H9 (cell line): ENCODE measurements at regions not wholly inside any gene's neighbourhood (a gene's known extent, or its start where the extent isn't known, plus 50 kb on each side); places are given as distances from the start of the nearest gene placed in this dataset.

Experiments used
- DNase-seq: peaks from one replicate; pipeline ENCODE4 v3.0.0-alpha.2; 2017
- H2AFZ ChIP-seq: one replicate; pipeline ENCODE4 v1.6.1; 2013; ENCODE audit warnings: mild to moderate bottlenecking, low read length, control low read depth, moderate library complexity
- H2AK5ac ChIP-seq: 2 replicates; pipeline ENCODE4 v1.6.1; 2013; ENCODE audit warnings: low read length, control low read depth, mixed read lengths; ENCODE audit not compliant: insufficient read length
- H2BK120ac ChIP-seq: one replicate; pipeline ENCODE4 v1.6.1; 2013; ENCODE audit warnings: low read depth, mild to moderate bottlenecking, low read length, control low read depth, inconsistent platforms; ENCODE audit not compliant: poor library complexity, severe bottlenecking
- H2BK12ac ChIP-seq: 2 replicates; pipeline ENCODE4 v1.6.1; 2013; ENCODE audit warnings: low read length, control low read depth, mixed read lengths, low read depth; ENCODE audit not compliant: insufficient read length
- H2BK15ac ChIP-seq: 2 replicates; pipeline ENCODE4 v1.6.1; 2013; ENCODE audit warnings: low read depth, low read length, control low read depth
- H2BK20ac ChIP-seq: one replicate; pipeline ENCODE4 v1.6.1; 2013; ENCODE audit warnings: low read depth, mild to moderate bottlenecking, low read length, control low read depth, inconsistent platforms; ENCODE audit not compliant: poor library complexity, severe bottlenecking
- H2BK5ac ChIP-seq: 2 replicates; pipeline ENCODE4 v1.6.1; 2013; ENCODE audit warnings: low read length, control low read depth, mixed read lengths; ENCODE audit not compliant: insufficient read length
- H3K14ac ChIP-seq: 2 replicates; pipeline ENCODE4 v1.6.1; 2013; ENCODE audit warnings: low read length, control low read depth; ENCODE audit not compliant: insufficient read depth
- H3K18ac ChIP-seq: 2 replicates; pipeline ENCODE4 v1.6.1; 2013; ENCODE audit warnings: low read depth, mild to moderate bottlenecking, mixed read lengths, low read length, control low read depth; ENCODE audit not compliant: insufficient read length
- H3K23ac ChIP-seq: 2 replicates; pipeline ENCODE4 v1.6.1; 2013; ENCODE audit warnings: low read length, control low read depth, mixed read lengths, low read depth; ENCODE audit not compliant: insufficient read length
- H3K23me2 ChIP-seq: 2 replicates; pipeline ENCODE4 v1.6.1; 2013; ENCODE audit warnings: low read depth, mild to moderate bottlenecking, mixed read lengths, low read length, control low read depth; ENCODE audit not compliant: insufficient read length, poor library complexity, severe bottlenecking
- H3K27ac ChIP-seq: 2 replicates; pipeline ENCODE4 v1.5.1; 2013; ENCODE audit warnings: low read length, control low read depth, mixed read lengths, low read depth; ENCODE audit not compliant: insufficient read length
- H3K27me3 ChIP-seq: 2 replicates; pipeline ENCODE4 v1.6.1; 2013; ENCODE audit warnings: low read length, control low read depth, inconsistent platforms; ENCODE audit not compliant: insufficient read depth
- H3K4ac ChIP-seq: 2 replicates; pipeline ENCODE4 v1.6.1; 2013; ENCODE audit warnings: low read depth, mild to moderate bottlenecking, control low read depth, inconsistent platforms, low read length, moderate library complexity
- H3K4me1 ChIP-seq: 2 replicates; pipeline ENCODE4 v1.6.1; 2013; ENCODE audit warnings: low read length, control low read depth, inconsistent platforms; ENCODE audit not compliant: insufficient read depth
- H3K4me2 ChIP-seq: 2 replicates; pipeline ENCODE4 v1.6.1; 2013; ENCODE audit warnings: low read length, control low read depth, mixed read lengths; ENCODE audit not compliant: insufficient read length, insufficient read depth
- H3K56ac ChIP-seq: 2 replicates; pipeline ENCODE4 v1.6.1; 2013; ENCODE audit warnings: low read depth, mild to moderate bottlenecking, mixed read lengths, low read length, control low read depth; ENCODE audit not compliant: insufficient read length
- H3K79me1 ChIP-seq: 2 replicates; pipeline ENCODE4 v1.6.1; 2013; ENCODE audit warnings: low read depth, mild to moderate bottlenecking, moderate library complexity, low read length, control low read depth, inconsistent platforms; ENCODE audit not compliant: insufficient read depth, poor library complexity, severe bottlenecking
- H3K79me2 ChIP-seq: 2 replicates; pipeline ENCODE4 v1.6.1; 2013; ENCODE audit warnings: low read length, control low read depth, inconsistent platforms; ENCODE audit not compliant: insufficient read depth
- H3K9ac ChIP-seq: 2 replicates; pipeline ENCODE4 v1.6.1; 2013; ENCODE audit warnings: low read length, control low read depth, mixed read lengths; ENCODE audit not compliant: insufficient read length; ENCODE audit errors: extremely low read depth
- H3K9me3 ChIP-seq: one replicate; pipeline ENCODE4 v1.6.1; 2013; ENCODE audit warnings: low read depth, low read length, inconsistent platforms; ENCODE audit not compliant: control insufficient read depth
- H3T11ph ChIP-seq: one replicate; pipeline ENCODE4 v1.6.1; 2013; ENCODE audit warnings: mild to moderate bottlenecking, low read length, control low read depth, inconsistent platforms
- H4K20me1 ChIP-seq: one replicate; pipeline ENCODE4 v1.6.1; 2013; ENCODE audit not compliant: control insufficient read depth, insufficient read length, insufficient read depth
- H4K5ac ChIP-seq: 2 replicates; pipeline ENCODE4 v1.6.1; 2013; ENCODE audit warnings: low read depth, mild to moderate bottlenecking, mixed read lengths, low read length, control low read depth; ENCODE audit not compliant: insufficient read length
- H4K8ac ChIP-seq: replicated peaks from 2 replicates; pipeline ENCODE4 v1.6.1; 2013; ENCODE audit warnings: low read length, control low read depth, mixed read lengths, low read depth; ENCODE audit not compliant: insufficient read length
- H4K91ac ChIP-seq: 2 replicates; pipeline ENCODE4 v1.6.1; 2013; ENCODE audit warnings: low read depth, mild to moderate bottlenecking, moderate library complexity, mixed read lengths, low read length, control low read depth; ENCODE audit not compliant: insufficient read length
- H3K27ac Mint-ChIP-seq, 3 experiments: 2 replicates in 2 of 3; 3 replicates in 1 of 3; pipeline ENCODE4 v1.8.0; 2020 to 2021; ENCODE audit warnings: mixed read lengths in 3 of 3, mild to moderate bottlenecking in 1 of 3, moderate library complexity in 1 of 3
- H3K27me3 Mint-ChIP-seq: 2 replicates; pipeline ENCODE4 v1.8.0; 2021; ENCODE audit warnings: low read depth, mild to moderate bottlenecking, moderate library complexity, mixed read lengths
- H3K36me3 Mint-ChIP-seq, 3 experiments: 2 replicates in 2 of 3; 3 replicates in 1 of 3; pipeline ENCODE4 v1.8.0; 2020 to 2021; ENCODE audit warnings: low read depth in 3 of 3, mixed read lengths in 3 of 3; ENCODE audit not compliant: insufficient read depth in 1 of 3
- H3K4me1 Mint-ChIP-seq, 2 experiments: 2 replicates each; pipeline ENCODE4 v1.8.0; 2020; ENCODE audit warnings: mixed read lengths in 2 of 2
- H3K4me3 Mint-ChIP-seq, 2 experiments: 2 replicates in 1 of 2; 3 replicates in 1 of 2; pipeline ENCODE4 v1.8.0; 2020 to 2021; ENCODE audit warnings: mild to moderate bottlenecking in 2 of 2, mixed read lengths in 2 of 2, moderate library complexity in 1 of 2
- H3K9me3 Mint-ChIP-seq, 2 experiments: 2 replicates in 1 of 2; 3 replicates in 1 of 2; pipeline ENCODE4 v1.8.0; 2020; ENCODE audit warnings: mild to moderate bottlenecking in 2 of 2, mixed read lengths in 2 of 2, moderate library complexity in 1 of 2
- WGBS: extraction: QIAGEN DNeasy Blood & Tissue Kit; methylation state at CpG from one replicate; pipeline ENCODE4 v1.1.7; 2013; ENCODE audit warnings: missing lambda C conversion rate, low lambda C conversion rate, mixed read lengths; ENCODE audit not compliant: insufficient read length; ENCODE audit errors: extremely low coverage; 5-methylcytosine and 5-hydroxymethylcytosine counted together
- TF ChIP-seq, protein P1 (sequence below): fragments of 200-600 bp; sonication (generic); conservative IDR thresholded peaks from 3 replicates; pipeline ENCODE4 v1.8.0; 2021; ENCODE audit warnings: antibody characterized with exemption, mild to moderate bottlenecking

DNA sequence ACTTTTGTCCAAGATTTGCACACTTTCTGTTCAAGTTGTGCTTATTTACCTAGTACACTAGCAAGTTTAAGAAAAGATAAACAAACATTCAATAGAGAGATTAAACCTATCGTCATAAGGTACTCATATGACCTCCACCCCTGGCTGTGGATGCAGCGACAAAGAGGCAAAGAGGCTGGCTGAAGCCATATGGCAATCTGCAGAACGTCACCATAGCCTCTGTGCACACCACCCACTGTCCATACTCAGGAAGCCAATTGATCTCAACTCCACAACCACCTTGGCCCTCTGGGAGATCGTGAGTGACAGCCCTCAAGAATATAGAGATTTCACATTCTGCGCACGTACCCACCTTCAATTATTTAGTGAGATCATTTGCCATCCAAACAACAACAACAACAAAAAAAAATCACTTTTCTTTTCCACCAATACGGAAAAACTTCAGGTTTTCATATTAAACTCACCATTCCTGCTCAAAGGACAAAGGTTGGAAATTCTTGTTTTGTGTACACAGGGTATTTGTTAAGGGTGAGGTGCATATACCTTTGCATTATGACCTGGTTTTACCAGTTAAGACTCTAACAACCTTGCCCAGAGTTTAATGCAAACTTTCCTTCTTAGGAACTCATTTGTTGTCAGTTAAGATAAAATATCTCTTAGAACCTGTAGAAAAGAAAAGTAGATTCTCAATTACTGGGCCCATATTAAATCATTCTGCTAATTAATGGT lies 243.0 kb upstream of the FSTL5 start:
- Histone ChIP-seq H4K91ac (no peak overlapping the region), H3K9me3 (no peaks in the 10 kb centered on the region), H3K23ac (no peak overlapping the region), H2BK12ac (no peak overlapping the region), H3K27me3 (no peaks in the 10 kb centered on the region), H4K20me1 (no peaks in the 10 kb centered on the region), H3K9ac (no peak overlapping the region), H3K4me1 (no peaks in the 10 kb centered on the region), H2BK15ac (no peak overlapping the region), H3K27ac (no peak overlapping the region), H2AK5ac (no peak overlapping the region), H2AFZ (no peak overlapping the region), H3K79me2 (no peaks in the 10 kb centered on the region), H3K23me2 (no peaks in the 10 kb centered on the region), H3K79me1 (no peaks in the 10 kb centered on the region), H3K56ac (no peak overlapping the region), H3K4ac (no peak overlapping the region), H3K14ac (no peak overlapping the region), H2BK20ac (no peak overlapping the region), H4K5ac (no peak overlapping the region), H3K4me2 (no peak overlapping the region), H4K8ac (no peak overlapping the region), H3T11ph (no peak overlapping the region), H2BK5ac (no peak overlapping the region), H2BK120ac (no peak overlapping the region), H3K18ac (no peak overlapping the region)
- TF ChIP-seq, protein P1, sequence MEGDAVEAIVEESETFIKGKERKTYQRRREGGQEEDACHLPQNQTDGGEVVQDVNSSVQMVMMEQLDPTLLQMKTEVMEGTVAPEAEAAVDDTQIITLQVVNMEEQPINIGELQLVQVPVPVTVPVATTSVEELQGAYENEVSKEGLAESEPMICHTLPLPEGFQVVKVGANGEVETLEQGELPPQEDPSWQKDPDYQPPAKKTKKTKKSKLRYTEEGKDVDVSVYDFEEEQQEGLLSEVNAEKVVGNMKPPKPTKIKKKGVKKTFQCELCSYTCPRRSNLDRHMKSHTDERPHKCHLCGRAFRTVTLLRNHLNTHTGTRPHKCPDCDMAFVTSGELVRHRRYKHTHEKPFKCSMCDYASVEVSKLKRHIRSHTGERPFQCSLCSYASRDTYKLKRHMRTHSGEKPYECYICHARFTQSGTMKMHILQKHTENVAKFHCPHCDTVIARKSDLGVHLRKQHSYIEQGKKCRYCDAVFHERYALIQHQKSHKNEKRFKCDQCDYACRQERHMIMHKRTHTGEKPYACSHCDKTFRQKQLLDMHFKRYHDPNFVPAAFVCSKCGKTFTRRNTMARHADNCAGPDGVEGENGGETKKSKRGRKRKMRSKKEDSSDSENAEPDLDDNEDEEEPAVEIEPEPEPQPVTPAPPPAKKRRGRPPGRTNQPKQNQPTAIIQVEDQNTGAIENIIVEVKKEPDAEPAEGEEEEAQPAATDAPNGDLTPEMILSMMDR: no peak
- Mint-ChIP-seq H3K4me3 (no peak overlapping the region), H3K27me3 (no peaks in the 10 kb centered on the region), H3K4me1 (no peaks in the 10 kb centered on the region), H3K9me3 (no peaks in the 10 kb centered on the region; a peak in 1 of 5 replicates), H3K27ac (no peak overlapping the region), H3K36me3 (no peaks in the 10 kb centered on the region)
- DNase-seq: no peak
- WGBS: 100% methylated on average over 2 of the region's 7 CpGs
